ENCODE measurements at regions not wholly inside any gene's neighbourhood (a gene's known extent, or its start where the extent isn't known, plus 50 kb on each side); places are given as distances from the start of the nearest gene placed in this dataset.

GRCh38 chr3:18992709-18993108 lies 155.6 kb upstream of the KCNH8 start:
- no peaks in the 10 kb centered on the region for H3K27me3 ChIP-seq
- H3K4me3 ChIP-seq, result no peak overlapping the region
- intact Hi-C loops (cut with DNase I), result loop anchor here in 1 of 2 donors (10.0 kb wide), 1 partner anchor 428 kb away; no protein-coding TSS in a partner anchor
- 86 to 95% (median 94%) methylated on average over 1 of the region's 1 CpG for WGBS, 4 donors
- H3K36me3 ChIP-seq (replicated peaks in 1 of 2), result no peaks in the 10 kb centered on the region
- no peaks in the 10 kb centered on the region for H3K4me1 ChIP-seq (replicated peaks in 1 of 2)
- no peak for DNase-seq
- H3K27ac ChIP-seq, result no peak overlapping the region
- no peaks in the 10 kb centered on the region for H3K9me3 ChIP-seq (replicated peaks in 1 of 3)
- TF ChIP-seq CTCF (IDR thresholded peaks at IDR 0.05) (no peak), POLR2A (IDR thresholded peaks at IDR 0.05) (no peak)

- H3K27ac ChIP-seq, result no peak overlapping the region
- intact Hi-C loops (cut with DNase I), result no loop called here
- no peak for TF ChIP-seq POLR2A (IDR thresholded peaks at IDR 0.05)
- TF ChIP-seq CTCF (IDR thresholded peaks at IDR 0.05), result no peak
- 51 to 57% (median 53%) methylated on average over 7 of the region's 7 CpGs for WGBS, 4 donors
- no peaks in the 10 kb centered on the region for H3K4me1 ChIP-seq (replicated peaks in 1 of 2)
- no peaks in the 10 kb centered on the region for H3K27me3 ChIP-seq
- DNase-seq, result no peak
- H3K4me3 ChIP-seq, result no peak overlapping the region
- H3K36me3 ChIP-seq (replicated peaks in 1 of 2), result no peaks in the 10 kb centered on the region
- H3K9me3 ChIP-seq (replicated peaks in 1 of 3), result no peaks in the 10 kb centered on the region
These were observed 159.0 kb upstream of the KCNH8 start for GRCh38 chr3:18989237-18989795.

GRCh38 chr3:18988614-18989229 lies 159.6 kb upstream of the KCNH8 start:
- no peaks in the 10 kb centered on the region for H3K9me3 ChIP-seq (replicated peaks in 1 of 3)
- WGBS, 4 donors, result 3 to 5% (median 4%) methylated on average over 4 of the region's 4 CpGs
- H3K4me3 ChIP-seq, result no peak overlapping the region
- no peak for DNase-seq
- H3K4me1 ChIP-seq (replicated peaks in 1 of 2), result no peaks in the 10 kb centered on the region
- peak in 5 of 6 experiments; percentile 8 to 44 (median 35) for TF ChIP-seq CTCF (IDR thresholded peaks at IDR 0.05)
- TF ChIP-seq POLR2A (IDR thresholded peaks at IDR 0.05), result no peak
- no peaks in the 10 kb centered on the region for H3K36me3 ChIP-seq (replicated peaks in 1 of 2)
- H3K27ac ChIP-seq, result no peak overlapping the region
- H3K27me3 ChIP-seq, result no peaks in the 10 kb centered on the region
- intact Hi-C loops (cut with DNase I), result no loop called here

GRCh38 chr3:18987862-18988447 lies 160.4 kb upstream of the KCNH8 start:
- 43 to 49% (median 44%) methylated on average over 8 of the region's 8 CpGs for WGBS, 4 donors

More at GRCh38 chr3:18987862-18988447, 160.4 kb upstream of the KCNH8 start:
- H3K4me1 ChIP-seq (replicated peaks in 1 of 2), result no peaks in the 10 kb centered on the region
- no peak overlapping the region for H3K4me3 ChIP-seq
- TF ChIP-seq CTCF (IDR thresholded peaks at IDR 0.05), result no peak
- no peak for TF ChIP-seq POLR2A (IDR thresholded peaks at IDR 0.05)
- H3K27me3 ChIP-seq, result no peaks in the 10 kb centered on the region
- no peaks in the 10 kb centered on the region for H3K36me3 ChIP-seq (replicated peaks in 1 of 2)
- H3K9me3 ChIP-seq (replicated peaks in 1 of 3), result no peaks in the 10 kb centered on the region
- intact Hi-C loops (cut with DNase I), result no loop called here
- no peak for DNase-seq
- H3K27ac ChIP-seq, result no peak overlapping the region

Measured in adrenal gland (tissue), 9 donors.